Upper lobe of right lung (tissue), 1 donor: ENCODE measurements at regions not wholly inside any gene's neighbourhood (a gene's known extent, or its start where the extent isn't known, plus 50 kb on each side); places are given as distances from the start of the nearest gene placed in this dataset.
A peak's percentile ranks its signal among the peaks of the same experiment; 100 is the strongest.

Experiments
- ATAC-seq: fragments of 200-7000 bp; cut with Tn5 transposase; one replicate; pipeline ENCODE4 v1.9.1; 2020; ENCODE audit warnings: mild to moderate bottlenecking, moderate library complexity
- DNase-seq: peaks from one replicate; pipeline ENCODE4 v3.0.0-alpha.2; 2020
- H3K27ac ChIP-seq: fragments of 200-600 bp; one replicate; pipeline ENCODE4 v1.8.0; 2022
- H3K27me3 ChIP-seq: fragments of 200-600 bp; one replicate; pipeline ENCODE4 v1.8.0; 2022; ENCODE audit warnings: mild to moderate bottlenecking
- H3K36me3 ChIP-seq: fragments of 200-600 bp; one replicate; pipeline ENCODE4 v1.8.0; 2022
- H3K4me1 ChIP-seq: fragments of 200-600 bp; one replicate; pipeline ENCODE4 v1.8.0; 2022
- H3K4me3 ChIP-seq: fragments of 200-600 bp; one replicate; pipeline ENCODE4 v1.8.0; 2022; ENCODE audit warnings: mild to moderate bottlenecking
- H3K9me3 ChIP-seq: fragments of 200-600 bp; one replicate; pipeline ENCODE4 v1.8.0; 2022
- CTCF ChIP-seq: fragments of 200-600 bp; IDR thresholded peaks from one replicate; pipeline ENCODE4 v1.8.0; 2022; ENCODE audit warnings: antibody characterized with exemption
- intact Hi-C: fragments of 100-400 bp; cut with DNase I; formaldehyde crosslinking; loops from one replicate; pipeline ENCODE4 v1.11.0; 2022
- donor health status: DM: no; HTN: yes; CAD: no; lungs with severe emphysema.

DNA sequence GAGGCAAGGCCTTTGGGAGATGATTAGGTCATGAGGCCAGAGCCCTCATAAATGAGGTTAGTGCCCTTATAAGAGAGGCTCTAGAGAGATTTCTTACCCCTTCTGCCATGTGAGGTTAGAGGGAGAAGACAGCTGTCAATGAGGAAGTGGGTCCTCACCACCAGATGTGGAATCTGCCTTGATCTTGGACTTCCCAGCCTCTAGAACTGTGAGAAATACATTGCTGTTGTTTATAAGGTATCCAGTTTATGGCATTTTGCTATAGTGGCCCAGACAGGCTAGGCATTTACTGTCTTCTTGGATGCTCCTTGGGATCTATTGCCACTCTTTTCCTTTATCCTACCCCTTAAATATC lies 57.1 kb upstream of the CITED2 start:
- Histone ChIP-seq H3K36me3 (no peaks in the 10 kb centered on the region), H3K27ac (no peak overlapping the region), H3K9me3 (no peaks in the 10 kb centered on the region), H3K4me1 (no peaks in the 10 kb centered on the region), H3K27me3 (no peaks in the 10 kb centered on the region), H3K4me3 (no peak overlapping the region)
- ATAC-seq: no peak
- intact Hi-C loops: no loop called here
- TF ChIP-seq CTCF: no peak
- DNase-seq: no peak

DNA sequence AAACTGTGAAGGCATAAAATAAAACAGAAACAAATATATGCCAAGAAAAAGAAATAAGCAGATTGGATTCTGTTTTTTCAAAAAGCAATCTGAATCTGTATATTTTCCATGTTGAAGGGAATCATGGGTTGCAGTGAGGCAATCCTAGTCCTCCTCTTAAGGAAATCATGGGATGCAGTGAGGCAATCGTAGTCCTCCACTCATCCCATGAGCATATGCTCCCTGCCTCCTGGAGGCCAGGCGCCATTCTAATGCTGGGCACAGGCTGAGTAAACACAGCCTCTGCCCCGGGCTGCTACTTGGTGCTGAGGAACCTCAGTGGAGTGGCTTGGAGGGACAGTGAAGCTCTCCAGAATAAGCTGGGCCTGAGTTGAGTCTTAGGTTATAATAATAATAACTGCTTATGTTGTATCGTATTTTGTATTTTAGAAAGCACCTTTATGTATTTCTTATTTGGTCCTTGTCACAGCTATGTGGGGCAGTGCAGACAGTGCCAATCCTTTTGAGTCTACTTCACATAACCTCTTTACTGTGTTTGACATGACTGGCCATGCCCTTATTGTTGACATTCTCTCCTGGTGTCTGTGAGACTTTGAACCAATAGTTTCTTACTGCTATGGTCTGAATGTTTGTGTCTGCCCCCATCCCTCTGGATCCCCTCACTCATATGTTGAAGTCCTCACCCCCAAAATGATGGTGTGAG lies 56.6 kb upstream of the CITED2 start:
- Histone ChIP-seq H3K4me3 (no peak overlapping the region), H3K36me3 (no peaks in the 10 kb centered on the region), H3K27me3 (no peaks in the 10 kb centered on the region), H3K27ac (no peak overlapping the region), H3K4me1 (no peaks in the 10 kb centered on the region), H3K9me3 (no peaks in the 10 kb centered on the region)
- ATAC-seq: peak; percentile 45
- no peak for DNase-seq
- intact Hi-C loops: no loop called here
- no peak for TF ChIP-seq CTCF

DNA sequence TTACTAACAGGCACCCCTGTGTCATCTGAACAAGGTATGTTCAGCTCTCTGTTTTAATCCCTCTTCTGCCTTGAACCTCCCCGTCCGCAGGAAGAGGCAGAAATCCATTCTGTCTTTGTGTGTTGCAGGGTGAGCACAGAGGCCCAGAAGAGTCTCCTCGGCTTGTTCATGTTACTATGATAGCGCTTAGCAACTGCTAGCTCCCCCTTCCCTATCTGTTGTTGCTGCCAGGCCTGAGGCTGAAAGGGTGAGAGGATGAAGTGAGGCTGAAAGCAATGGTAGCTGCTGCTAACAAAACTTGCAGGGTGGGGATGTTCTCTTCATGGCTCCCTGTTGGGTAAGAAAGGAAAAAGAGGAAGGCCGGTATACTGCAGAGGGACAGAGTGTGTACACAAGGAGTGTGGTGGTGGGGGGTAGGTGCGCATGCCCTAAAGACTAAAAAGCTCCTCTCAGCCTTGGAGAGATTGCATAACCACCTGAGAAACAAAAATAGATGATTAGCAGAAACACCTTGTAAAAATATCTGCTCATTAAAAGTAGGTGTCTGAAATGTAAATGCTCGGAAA lies 55.2 kb upstream of the CITED2 start:
- no peak overlapping the region for H3K4me3 ChIP-seq
- H3K9me3 ChIP-seq: no peaks in the 10 kb centered on the region
- intact Hi-C loops: no loop called here
- peak; percentile 82 for ATAC-seq
- DNase-seq: no peak
- no peaks in the 10 kb centered on the region for H3K36me3 ChIP-seq
- H3K4me1 ChIP-seq: no peaks in the 10 kb centered on the region
- no peak overlapping the region for H3K27ac ChIP-seq
- H3K27me3 ChIP-seq: no peaks in the 10 kb centered on the region
- no peak for TF ChIP-seq CTCF

- Histone ChIP-seq H3K4me3 (no peak overlapping the region), H3K9me3 (no peaks in the 10 kb centered on the region), H3K27ac (no peak overlapping the region), H3K27me3 (no peaks in the 10 kb centered on the region), H3K4me1 (no peaks in the 10 kb centered on the region), H3K36me3 (no peaks in the 10 kb centered on the region)
- ATAC-seq: no peak
- DNase-seq: no peak
- TF ChIP-seq CTCF: no peak
- intact Hi-C loops: no loop called here
Observed at GRCh38 chr6:139427199-139427598, 52.8 kb upstream of the CITED2 start.

DNA sequence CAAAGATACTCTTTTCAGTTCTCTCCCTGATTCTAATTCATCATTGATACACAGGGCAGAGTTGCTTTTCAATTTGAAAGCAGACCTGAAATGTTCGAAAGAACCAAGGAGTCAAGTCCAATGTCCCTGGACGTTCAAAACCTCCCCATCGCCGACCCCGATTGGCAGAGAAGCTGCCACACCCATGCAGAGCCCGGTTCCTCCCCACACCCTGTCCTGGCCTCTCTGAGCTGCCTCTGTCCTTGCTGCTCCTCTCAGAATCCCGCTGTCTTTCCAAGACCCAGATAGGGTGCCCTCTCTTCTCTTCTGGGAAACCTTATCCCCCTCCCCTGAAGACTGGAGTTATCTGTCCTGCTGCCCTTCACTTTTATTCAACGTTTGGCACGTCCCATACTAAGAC lies 52.3 kb upstream of the CITED2 start:
- Histone ChIP-seq H3K9me3 (no peaks in the 10 kb centered on the region), H3K36me3 (no peaks in the 10 kb centered on the region), H3K4me1 (no peaks in the 10 kb centered on the region), H3K27me3 (no peaks in the 10 kb centered on the region), H3K27ac (no peak overlapping the region), H3K4me3 (no peak overlapping the region)
- no peak for DNase-seq
- ATAC-seq: no peak
- intact Hi-C loops: no loop called here
- TF ChIP-seq CTCF: no peak

GRCh38 chr6:139425780-139426179 lies 51.3 kb upstream of the CITED2 start:
- Histone ChIP-seq H3K9me3 (no peaks in the 10 kb centered on the region), H3K27ac (no peak overlapping the region), H3K4me1 (no peaks in the 10 kb centered on the region), H3K4me3 (no peak overlapping the region), H3K27me3 (no peaks in the 10 kb centered on the region), H3K36me3 (no peaks in the 10 kb centered on the region)
- intact Hi-C loops: no loop called here
- no peak for DNase-seq
- no peak for ATAC-seq
- no peak for TF ChIP-seq CTCF
